B cell (primary cell): ENCODE measurements at regions not wholly inside any gene's neighbourhood (a gene's known extent, or its start where the extent isn't known, plus 50 kb on each side); places are given as distances from the start of the nearest gene placed in this dataset.

Experiments used
- ATAC-seq: fragments of 200-7000 bp; cut with Tn5 transposase; one replicate; pipeline ENCODE4 v1.10.0; 2021; ENCODE audit warnings: low read depth, mild to moderate bottlenecking, moderate number of reproducible peaks, moderate library complexity
- CTCF ChIA-PET: fragments of 350-600 bp; sonication (Branson Sonifier 250); formaldehyde crosslinking; loops from one replicate; lab custom pipeline; 2021; ENCODE audit warnings: antibody characterized with exemption, inconsistent platforms; lab: Charles Lee
- POLR2A ChIA-PET: fragments of 350-600 bp; sonication (Branson Sonifier 250); formaldehyde crosslinking; loops from one replicate; lab custom pipeline; 2021; ENCODE audit warnings: antibody characterized with exemption; lab: Charles Lee
- DNase-seq: peaks from one replicate; pipeline ENCODE4 v3.0.0; 2013
- H2AFZ ChIP-seq: 2 replicates; pipeline ENCODE4 v1.6.1; 2012; ENCODE audit warnings: mild to moderate bottlenecking, low read depth, low read length; ENCODE audit not compliant: insufficient read depth, poor library complexity, severe bottlenecking
- H3K27ac ChIP-seq, 2 donors: 1 replicate in 1 of 2; 2 replicates in 1 of 2; pipeline ENCODE4 v1.5.1; 2012 to 2013; ENCODE audit warnings: low read length in 2 of 2, mild to moderate bottlenecking in 2 of 2, moderate library complexity in 1 of 2
- H3K27me3 ChIP-seq, 4 experiments: fragments of 200-600 bp in 1 of 4; sonication (generic) in 1 of 4; replicated peaks in 1 of 4; 1 replicate in 2 of 4; 2 replicates in 2 of 4; pipeline versions ENCODE4 v1.6.1 to v1.7.0; 2013 to 2016; ENCODE audit warnings: low read length in 3 of 4, mild to moderate bottlenecking in 2 of 4, mixed read lengths in 1 of 4, moderate library complexity in 1 of 4; ENCODE audit not compliant: insufficient read depth in 4 of 4, control insufficient read depth in 3 of 4; ENCODE audit errors: control extremely low read depth in 1 of 4
- H3K36me3 ChIP-seq, 2 experiments: replicated peaks in 1 of 2; 1 replicate in 1 of 2; 2 replicates in 1 of 2; pipeline versions ENCODE4 v1.6.1 to v1.7.1; 2013; ENCODE audit warnings: low read length in 1 of 2; ENCODE audit not compliant: insufficient read depth in 2 of 2, control insufficient read depth in 1 of 2; ENCODE audit errors: control extremely low read depth in 1 of 2, extremely low read depth in 1 of 2
- H3K4me1 ChIP-seq, 2 donors: fragments of 200-600 bp in 1 of 2; sonication (generic) in 1 of 2; 1 replicate in 1 of 2; 2 replicates in 1 of 2; pipeline versions ENCODE4 v1.5.1 to v1.6.1; 2013 to 2017; ENCODE audit warnings: low read length in 2 of 2; ENCODE audit not compliant: control insufficient read depth in 2 of 2, insufficient read depth in 2 of 2
- H3K4me2 ChIP-seq: replicated peaks from 2 replicates; pipeline ENCODE3; 2012; ENCODE audit warnings: mild to moderate bottlenecking, low read depth, low read length; ENCODE audit not compliant: poor library complexity, severe bottlenecking
- H3K4me3 ChIP-seq, 5 experiments: fragments of 200-600 bp in 1 of 5; sonication (generic) in 1 of 5; 1 replicate in 3 of 5; 2 replicates in 2 of 5; pipeline versions ENCODE4 v1.5.1 to v1.7.0; 2011 to 2016; ENCODE audit warnings: low read length in 4 of 5, mild to moderate bottlenecking in 4 of 5, low read depth in 2 of 5, control low read depth in 1 of 5, moderate library complexity in 1 of 5; ENCODE audit not compliant: insufficient read depth in 1 of 5; ENCODE audit errors: control extremely low read depth in 1 of 5, extremely low read depth in 1 of 5
- H3K79me2 ChIP-seq: fragments of 200-600 bp; sonication (generic); one replicate; pipeline ENCODE4 v1.6.0; 2016; ENCODE audit warnings: low read length; ENCODE audit not compliant: control insufficient read depth, insufficient read depth
- H3K9ac ChIP-seq: fragments of 200-600 bp; sonication (generic); 2 replicates; pipeline ENCODE4 v1.6.1; 2017; ENCODE audit warnings: mild to moderate bottlenecking, low read length, moderate library complexity
- H3K9me3 ChIP-seq, 3 donors: one replicate each; pipeline versions ENCODE4 v1.6.1 to v1.7.1; 2013; ENCODE audit warnings: low read length in 2 of 3; ENCODE audit not compliant: control insufficient read depth in 2 of 3, insufficient read depth in 1 of 3; ENCODE audit errors: control extremely low read depth in 1 of 3
- H4K20me1 ChIP-seq: 2 replicates; pipeline ENCODE4 v1.6.0; 2012; ENCODE audit warnings: mild to moderate bottlenecking, low read length; ENCODE audit not compliant: insufficient read depth, control insufficient read depth, poor library complexity, severe bottlenecking
- H3K27ac Mint-ChIP-seq: one replicate; pipeline ENCODE4 v1.8.0; 2021; ENCODE audit warnings: mixed read lengths
- H3K27me3 Mint-ChIP-seq: one replicate; pipeline ENCODE4 v1.8.0; 2021; ENCODE audit warnings: mixed read lengths
- H3K4me1 Mint-ChIP-seq: one replicate; pipeline ENCODE4 v1.8.0; 2021; ENCODE audit warnings: mixed read lengths
- H3K4me3 Mint-ChIP-seq: one replicate; pipeline ENCODE4 v1.8.0; 2021; ENCODE audit warnings: mixed read lengths
- H3K9me3 Mint-ChIP-seq: one replicate; pipeline ENCODE4 v1.8.0; 2022; ENCODE audit warnings: mixed read lengths; ENCODE audit not compliant: insufficient read depth
- CTCF ChIP-seq: fragments of 200-600 bp; IDR thresholded peaks from one replicate; pipeline ENCODE4 v1.8.0; 2022; ENCODE audit warnings: antibody characterized with exemption, mild to moderate bottlenecking
- EZH2 ChIP-seq: IDR thresholded peaks from 2 replicates; pipeline ENCODE4 v1.6.1; 2012; ENCODE audit warnings: borderline replicate concordance, low read depth, mild to moderate bottlenecking, moderate library complexity, low read length; ENCODE audit not compliant: insufficient read depth, poor library complexity, severe bottlenecking
- WGBS: methylation state at CpG from one replicate; pipeline ENCODE4 v1.1.5; 2013; ENCODE audit warnings: missing lambda C conversion rate; ENCODE audit not compliant: insufficient coverage; 5-methylcytosine and 5-hydroxymethylcytosine counted together
- intact Hi-C: fragments of 100-400 bp; cut with micrococcal nuclease; formaldehyde crosslinking; loops from one replicate; pipeline ENCODE4 v1.10.0; 2022

GRCh38 chr7:28263622-28264271, 83.2 kb upstream of the JAZF1 start:
- WGBS, result 96% methylated on average over 3 of the region's 9 CpGs
- H3K36me3 ChIP-seq, result no peaks in the 10 kb centered on the region
- CTCF ChIA-PET, result no interaction called here
- intact Hi-C loops, result no loop called here
- DNase-seq, result no peak
- no peaks in the 10 kb centered on the region for H3K4me1 ChIP-seq
- H3K27me3 ChIP-seq, result peaks cover 0 to 4% (median 0%) of the 10 kb centered on the region in 4 experiments
- no peak overlapping the region for H3K4me3 Mint-ChIP-seq
- no peaks in the 10 kb centered on the region for H4K20me1 ChIP-seq
- no peak for ATAC-seq
- no peaks in the 10 kb centered on the region for H3K9me3 ChIP-seq
- no peak overlapping the region for H3K27ac ChIP-seq
- no peaks in the 10 kb centered on the region for H3K4me1 Mint-ChIP-seq
- TF ChIP-seq EZH2, result no peak
- no peak for TF ChIP-seq CTCF
- peaks cover 3% of the 10 kb centered on the region for H3K9me3 Mint-ChIP-seq
- peaks cover 6% of the 10 kb centered on the region for H3K27me3 Mint-ChIP-seq
- H3K4me3 ChIP-seq, result no peak overlapping the region
- no peak overlapping the region for H3K9ac ChIP-seq
- no peaks in the 10 kb centered on the region for H3K79me2 ChIP-seq
- no peak overlapping the region for H3K27ac Mint-ChIP-seq
- no peak overlapping the region for H2AFZ ChIP-seq
- POLR2A ChIA-PET, result no interaction called here
- H3K4me2 ChIP-seq, result no peak overlapping the region

- peaks cover under 1% of the 10 kb centered on the region for H3K27me3 Mint-ChIP-seq
- no peak overlapping the region for H3K9ac ChIP-seq
- no peak overlapping the region for H3K27ac ChIP-seq
- peaks cover 0 to 4% (median 0%) of the 10 kb centered on the region in 4 experiments for H3K27me3 ChIP-seq
- TF ChIP-seq CTCF, result no peak
- TF ChIP-seq EZH2, result no peak
- H4K20me1 ChIP-seq, result no peaks in the 10 kb centered on the region
- H3K9me3 ChIP-seq, result no peaks in the 10 kb centered on the region
- no peak overlapping the region for H3K4me3 ChIP-seq
- no peak for ATAC-seq
- H3K4me1 Mint-ChIP-seq, result peaks cover 18% of the 10 kb centered on the region
- no CpG with 5 or more reads among the region's 2 CpGs for WGBS
- H3K79me2 ChIP-seq, result peaks cover 11% of the 10 kb centered on the region
- no peak for DNase-seq
- H3K4me3 Mint-ChIP-seq, result no peak overlapping the region
- H3K9me3 Mint-ChIP-seq, result peaks cover 3% of the 10 kb centered on the region
- H3K4me2 ChIP-seq, result no peak overlapping the region
- CTCF ChIA-PET, result interaction anchor here (0.9 to 1.2 kb wide), 2 partner anchors 59 to 123 kb away, joined by 3 read pairs; no protein-coding TSS in a partner anchor
- no peak overlapping the region for H2AFZ ChIP-seq
- POLR2A ChIA-PET, result interaction anchor here (1.1 kb wide), 1 partner anchor 114 kb away, joined by 3 read pairs; no protein-coding TSS in a partner anchor
- H3K36me3 ChIP-seq, result no peaks in the 10 kb centered on the region
- no peak overlapping the region for H3K27ac Mint-ChIP-seq
- H3K4me1 ChIP-seq, result peaks cover 14 to 15% of the 10 kb centered on the region in 2 donors
- intact Hi-C loops, result no loop called here
Observed at GRCh38 chr7:28266402-28266801, 85.8 kb upstream of the JAZF1 start.
